Keratinocyte (primary cell): ENCODE measurements at regions not wholly inside any gene's neighbourhood (a gene's known extent, or its start where the extent isn't known, plus 50 kb on each side); places are given as distances from the start of the nearest gene placed in this dataset.

ENCODE experiments used
- DNase-seq: peaks from one replicate; pipeline ENCODE4 v3.0.0-alpha.2; 2011; ENCODE audit warnings: low read depth, missing footprints, low spot score
- FAIRE-seq: peaks from 2 replicates; lab custom pipeline; 2011; peaks lifted over from hg19 to GRCh38; lab: Jason Lieb, UNC
- H2AFZ ChIP-seq: 2 replicates; pipeline ENCODE4 v1.6.0; 2012; ENCODE audit warnings: low read length, control low read depth, inconsistent platforms; ENCODE audit not compliant: control insufficient read depth
- H3K27ac ChIP-seq: 2 replicates; pipeline ENCODE4 v1.5.1; 2011; ENCODE audit warnings: low read length; ENCODE audit not compliant: control insufficient read depth, insufficient read depth
- H3K27me3 ChIP-seq: 3 replicates; pipeline ENCODE4 v1.6.0; 2011; ENCODE audit warnings: low read length; ENCODE audit not compliant: control insufficient read depth, insufficient read depth; ENCODE audit errors: extremely low read depth
- H3K36me3 ChIP-seq, 2 experiments: 2 replicates in 1 of 2; 3 replicates in 1 of 2; pipeline ENCODE4 v1.5.1; 2011; ENCODE audit warnings: low read length in 2 of 2, mild to moderate bottlenecking in 1 of 2; ENCODE audit not compliant: control insufficient read depth in 2 of 2, insufficient read depth in 2 of 2; ENCODE audit errors: extremely low read depth in 1 of 2
- H3K4me1 ChIP-seq: 3 replicates; pipeline ENCODE4 v1.5.1; 2011; ENCODE audit warnings: low read length; ENCODE audit not compliant: control insufficient read depth, insufficient read depth; ENCODE audit errors: extremely low read depth
- H3K4me2 ChIP-seq: 3 replicates; pipeline ENCODE4 v1.6.0; 2011; ENCODE audit warnings: low read depth, low read length; ENCODE audit not compliant: control insufficient read depth, insufficient read depth; ENCODE audit errors: extremely low read depth
- H3K4me3 ChIP-seq, 3 experiments: fragments of 200-600 bp in 1 of 3; sonication (generic) in 1 of 3; 2 replicates in 2 of 3; 3 replicates in 1 of 3; pipeline ENCODE4 v1.5.1; 2011 to 2016; ENCODE audit warnings: low read length in 3 of 3, mild to moderate bottlenecking in 3 of 3, control low read depth in 2 of 3, inconsistent platforms in 1 of 3, low read depth in 1 of 3, mixed read lengths in 1 of 3, mixed run types in 1 of 3, moderate library complexity in 1 of 3; ENCODE audit not compliant: control insufficient read depth in 2 of 3, insufficient read depth in 2 of 3; ENCODE audit errors: extremely low read depth in 1 of 3
- H3K79me2 ChIP-seq: 2 replicates; pipeline ENCODE4 v1.6.0; 2012; ENCODE audit warnings: low read length; ENCODE audit not compliant: control insufficient read depth, insufficient read depth
- H3K9ac ChIP-seq: 3 replicates; pipeline ENCODE4 v1.6.0; 2011; ENCODE audit warnings: low read length; ENCODE audit not compliant: control insufficient read depth, insufficient read depth; ENCODE audit errors: extremely low read depth
- H3K9me1 ChIP-seq: 3 replicates; pipeline ENCODE4 v1.6.0; 2011; ENCODE audit warnings: low read length; ENCODE audit not compliant: control insufficient read depth, insufficient read depth; ENCODE audit errors: extremely low read depth
- H3K9me3 ChIP-seq: 2 replicates; pipeline ENCODE4 v1.5.1; 2012; ENCODE audit warnings: low read depth, low read length; ENCODE audit not compliant: control insufficient read depth
- H4K20me1 ChIP-seq: 3 replicates; pipeline ENCODE4 v1.6.0; 2011; ENCODE audit warnings: low read length; ENCODE audit not compliant: control insufficient read depth, insufficient read depth; ENCODE audit errors: extremely low read depth
- CTCF ChIP-seq, 3 experiments: IDR thresholded peaks in 1 of 3; conservative IDR thresholded peaks in 1 of 3; optimal IDR thresholded peaks in 1 of 3; 2 replicates in 2 of 3; 3 replicates in 1 of 3; pipeline versions ENCODE3 to v1.5.1; 2011; ENCODE audit warnings: low read length in 3 of 3, mild to moderate bottlenecking in 3 of 3, moderate library complexity in 2 of 3, control low read depth in 1 of 3, inconsistent platforms in 1 of 3; ENCODE audit not compliant: insufficient read depth in 2 of 3; ENCODE audit errors: extremely low read depth in 1 of 3
- EZH2 ChIP-seq: IDR thresholded peaks from one replicate; pipeline ENCODE4 v1.6.1; 2012; ENCODE audit warnings: inconsistent platforms, mild to moderate bottlenecking, low read length, moderate library complexity
- dilution Hi-C: fragments of 300-500 bp; cut with MboI; formaldehyde crosslinking; loops from one replicate; pipeline ENCODE4 v1.7.0; 2020; ENCODE audit warnings: low sequenced_read_pairs; ENCODE audit not compliant: extremely low pct_ligation_motif_present

- Histone ChIP-seq H3K4me1 (no peaks in the 10 kb centered on the region), H3K79me2 (no peaks in the 10 kb centered on the region), H3K9me1 (no peaks in the 10 kb centered on the region), H3K4me2 (no peak overlapping the region), H3K4me3 (no peak overlapping the region), H4K20me1 (no peaks in the 10 kb centered on the region), H3K27ac (no peak overlapping the region), H3K36me3 (no peaks in the 10 kb centered on the region), H3K27me3 (no peaks in the 10 kb centered on the region), H2AFZ (no peak overlapping the region), H3K9ac (no peak overlapping the region), H3K9me3 (no peaks in the 10 kb centered on the region)
- dilution Hi-C loops, result no loop called here
- no peak for FAIRE-seq
- DNase-seq, result no peak
- no peak for TF ChIP-seq CTCF (optimal IDR thresholded peaks at IDR 0.05 in 1 of 3, IDR thresholded peaks at IDR 0.05 in 1 of 3, conservative IDR thresholded peaks at IDR 0.05 in 1 of 3; ENCODE audit: extremely low read depth in 1 of 3, insufficient read depth in 2 of 3, low read length in 3 of 3)
- no peak for TF ChIP-seq EZH2
Observed at GRCh38 chr9:74355107-74355506, 142.0 kb upstream of the RORB start.

- H3K4me3 ChIP-seq, result no peak overlapping the region
- no peaks in the 10 kb centered on the region for H3K36me3 ChIP-seq
- no peaks in the 10 kb centered on the region for H4K20me1 ChIP-seq
- H3K27ac ChIP-seq, result no peak overlapping the region
- H3K9me1 ChIP-seq, result no peaks in the 10 kb centered on the region
- H3K27me3 ChIP-seq, result no peaks in the 10 kb centered on the region
- H2AFZ ChIP-seq, result no peak overlapping the region
- TF ChIP-seq EZH2, result no peak
- TF ChIP-seq CTCF (optimal IDR thresholded peaks at IDR 0.05 in 1 of 3, IDR thresholded peaks at IDR 0.05 in 1 of 3, conservative IDR thresholded peaks at IDR 0.05 in 1 of 3; ENCODE audit: extremely low read depth in 1 of 3, insufficient read depth in 2 of 3, low read length in 3 of 3), result no peak
- no peaks in the 10 kb centered on the region for H3K9me3 ChIP-seq
- H3K4me2 ChIP-seq, result no peak overlapping the region
- H3K79me2 ChIP-seq, result no peaks in the 10 kb centered on the region
- dilution Hi-C loops, result no loop called here
- H3K4me1 ChIP-seq, result no peaks in the 10 kb centered on the region
- no peak overlapping the region for H3K9ac ChIP-seq
- no peak for FAIRE-seq
- DNase-seq, result no peak
Observed at GRCh38 chr9:74357577-74357976, 139.6 kb upstream of the RORB start.
